CD4-positive, alpha-beta T cell treated with Interleukin-17A for 1 hour (primary cell): ENCODE measurements at regions not wholly inside any gene's neighbourhood (a gene's known extent, or its start where the extent isn't known, plus 50 kb on each side); places are given as distances from the start of the nearest gene placed in this dataset.
"Not testable (repeated sequence)": the region's sequence is repeated elsewhere in the genome, so short reads cannot be mapped to it uniquely, and the experiment has no call there.

Experiments used
- DNase-seq: peaks from one replicate; pipeline ENCODE4 v3.0.0-alpha.2; 2020

GRCh38 chr4:12421364-12421763 lies 992.7 kb upstream of the HS3ST1 start:
- DNase-seq: no peak

- DNase-seq: no peak
These were observed 988.1 kb upstream of the HS3ST1 start for GRCh38 chr4:12416755-12417154.

GRCh38 chr4:12414181-12414812 lies 985.6 kb upstream of the HS3ST1 start:
- no peak for DNase-seq

- DNase-seq: no peak
These were observed 982.4 kb upstream of the HS3ST1 start for GRCh38 chr4:12411072-12411471.

- DNase-seq: no peak
These were observed 981.0 kb upstream of the HS3ST1 start for GRCh38 chr4:12409507-12410190.

GRCh38 chr4:12408364-12408763 lies 979.7 kb upstream of the HS3ST1 start:
- DNase-seq: no peak

- no peak for DNase-seq
These were observed 974.5 kb upstream of the HS3ST1 start for GRCh38 chr4:12403175-12403574.

GRCh38 chr4:12399781-12400180 lies 971.1 kb upstream of the HS3ST1 start:
- no peak for DNase-seq

- DNase-seq: no peak
These were observed 965.1 kb upstream of the HS3ST1 start for GRCh38 chr4:12393631-12394262.

- DNase-seq: no peak
These were observed 960.9 kb upstream of the HS3ST1 start for GRCh38 chr4:12389604-12390003.

- DNase-seq: no peak
These were observed 953.9 kb upstream of the HS3ST1 start for GRCh38 chr4:12382567-12382966.

GRCh38 chr4:12379191-12379590 lies 950.5 kb upstream of the HS3ST1 start:
- DNase-seq: no peak

- no peak for DNase-seq
These were observed 947.1 kb upstream of the HS3ST1 start for GRCh38 chr4:12375805-12376204.

GRCh38 chr4:12365869-12366268 lies 937.2 kb upstream of the HS3ST1 start:
- not testable (repeated sequence) for DNase-seq

GRCh38 chr4:12360391-12360790 lies 931.7 kb upstream of the HS3ST1 start:
- DNase-seq: no peak

GRCh38 chr4:12359420-12359819 lies 930.7 kb upstream of the HS3ST1 start:
- no peak for DNase-seq

- DNase-seq: not testable (repeated sequence)
These were observed 904.4 kb upstream of the HS3ST1 start for GRCh38 chr4:12333083-12333482.

- DNase-seq: no peak
These were observed 896.3 kb upstream of the HS3ST1 start for GRCh38 chr4:12324965-12325364.

GRCh38 chr4:12319765-12320164 lies 891.1 kb upstream of the HS3ST1 start:
- no peak for DNase-seq

- DNase-seq: no peak
These were observed 876.2 kb upstream of the HS3ST1 start for GRCh38 chr4:12304905-12305304.

GRCh38 chr4:12296366-12296765 lies 867.7 kb upstream of the HS3ST1 start:
- no peak for DNase-seq

- no peak for DNase-seq
These were observed 865.3 kb upstream of the HS3ST1 start for GRCh38 chr4:12293906-12294525.

- no peak for DNase-seq
These were observed 857.7 kb upstream of the HS3ST1 start for GRCh38 chr4:12286351-12286750.

GRCh38 chr4:12270546-12270945 lies 841.9 kb upstream of the HS3ST1 start:
- DNase-seq: no peak
